Naive thymus-derived CD8-positive, alpha-beta T cell (primary cell): ENCODE measurements at regions not wholly inside any gene's neighbourhood (a gene's known extent, or its start where the extent isn't known, plus 50 kb on each side); places are given as distances from the start of the nearest gene placed in this dataset.

Experiments
- ATAC-seq, 2 donors: fragments of 150-1000 bp; cut with Tn5 transposase in 1 of 2; sonication (Bioruptor Pico), chemical (Tn5 transposase) in 1 of 2; 1 replicate in 1 of 2; 2 replicates in 1 of 2; pipeline ENCODE4 v1.10.0; 2021; ENCODE audit warnings: mild to moderate bottlenecking in 2 of 2, moderate library complexity in 2 of 2
- POLR2A ChIA-PET: fragments of 350-600 bp; sonication (Branson Sonifier 250); formaldehyde crosslinking; loops from one replicate; lab custom pipeline; 2021; ENCODE audit warnings: antibody characterized with exemption; lab: Charles Lee
- DNase-seq, 10 donors: peaks; one replicate each; pipeline versions ENCODE4 v3.0.0 to v3.0.0-alpha.2; 2020 to 2022
- H3K27ac Mint-ChIP-seq, 10 donors: one replicate each; pipeline ENCODE4 v1.8.0; 2020 to 2022; ENCODE audit warnings: mild to moderate bottlenecking in 10 of 10, mixed read lengths in 10 of 10, moderate library complexity in 4 of 10, inconsistent platforms in 1 of 10
- H3K27me3 Mint-ChIP-seq, 5 donors: one replicate each; pipeline ENCODE4 v1.8.0; 2021 to 2022; ENCODE audit warnings: mixed read lengths in 5 of 5
- H3K36me3 Mint-ChIP-seq, 3 donors: one replicate each; pipeline ENCODE4 v1.8.0; 2020 to 2022; ENCODE audit warnings: mixed read lengths in 3 of 3, mild to moderate bottlenecking in 2 of 3, inconsistent platforms in 1 of 3
- H3K4me1 Mint-ChIP-seq, 4 donors: one replicate each; pipeline ENCODE4 v1.8.0; 2021 to 2022; ENCODE audit warnings: mixed read lengths in 4 of 4
- H3K4me3 Mint-ChIP-seq, 10 donors: one replicate each; pipeline ENCODE4 v1.8.0; 2020 to 2022; ENCODE audit warnings: mild to moderate bottlenecking in 10 of 10, mixed read lengths in 10 of 10, moderate library complexity in 6 of 10, inconsistent platforms in 1 of 10
- H3K9me3 Mint-ChIP-seq, 9 donors: one replicate each; pipeline ENCODE4 v1.8.0; 2020 to 2022; ENCODE audit warnings: mixed read lengths in 9 of 9, mild to moderate bottlenecking in 3 of 9, inconsistent platforms in 1 of 9, moderate library complexity in 1 of 9

DNA sequence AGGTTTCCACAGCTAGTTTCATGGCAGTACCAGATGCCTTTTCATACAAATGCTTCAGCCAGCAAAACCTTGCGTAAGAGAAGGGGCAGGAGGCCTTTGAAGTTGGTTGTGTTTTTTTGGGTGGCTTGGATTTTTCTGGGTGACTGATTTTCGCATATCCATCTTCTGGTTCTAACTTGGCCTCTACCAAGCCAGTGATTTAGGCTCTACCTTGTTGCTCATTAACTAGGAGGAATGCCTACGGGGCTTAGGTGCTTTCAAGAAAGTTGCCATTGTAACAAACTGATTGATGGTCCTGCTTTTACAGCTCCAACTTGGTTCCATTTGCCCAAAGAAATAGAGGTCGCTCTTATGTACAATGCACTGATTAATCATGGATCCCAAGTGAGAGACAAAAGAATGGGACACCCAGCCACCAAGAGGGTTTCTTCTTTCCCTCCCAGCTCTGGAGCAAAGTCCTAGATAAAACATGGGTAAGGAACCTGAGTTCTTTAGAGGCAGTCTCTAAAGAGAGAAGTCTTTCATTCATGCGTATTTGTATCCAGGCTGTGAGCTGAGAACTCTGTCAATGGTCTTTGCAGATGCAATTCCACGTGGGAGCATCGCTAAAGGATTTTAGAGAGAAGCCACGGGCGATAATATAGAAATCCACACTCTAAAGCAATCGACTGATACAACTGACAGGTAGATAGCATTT, 92.1 kb upstream of the FGFR2 start:
- H3K4me1 Mint-ChIP-seq, result no peaks in the 10 kb centered on the region
- no peak for DNase-seq
- POLR2A ChIA-PET, result no interaction called here
- H3K27ac Mint-ChIP-seq, result no peak overlapping the region
- peaks cover 5 to 13% (median 10%) of the 10 kb centered on the region in 5 donors for H3K27me3 Mint-ChIP-seq
- H3K36me3 Mint-ChIP-seq, result no peaks in the 10 kb centered on the region
- ATAC-seq, result no peak
- no peak overlapping the region for H3K4me3 Mint-ChIP-seq
- H3K9me3 Mint-ChIP-seq, result no peaks in the 10 kb centered on the region

DNA sequence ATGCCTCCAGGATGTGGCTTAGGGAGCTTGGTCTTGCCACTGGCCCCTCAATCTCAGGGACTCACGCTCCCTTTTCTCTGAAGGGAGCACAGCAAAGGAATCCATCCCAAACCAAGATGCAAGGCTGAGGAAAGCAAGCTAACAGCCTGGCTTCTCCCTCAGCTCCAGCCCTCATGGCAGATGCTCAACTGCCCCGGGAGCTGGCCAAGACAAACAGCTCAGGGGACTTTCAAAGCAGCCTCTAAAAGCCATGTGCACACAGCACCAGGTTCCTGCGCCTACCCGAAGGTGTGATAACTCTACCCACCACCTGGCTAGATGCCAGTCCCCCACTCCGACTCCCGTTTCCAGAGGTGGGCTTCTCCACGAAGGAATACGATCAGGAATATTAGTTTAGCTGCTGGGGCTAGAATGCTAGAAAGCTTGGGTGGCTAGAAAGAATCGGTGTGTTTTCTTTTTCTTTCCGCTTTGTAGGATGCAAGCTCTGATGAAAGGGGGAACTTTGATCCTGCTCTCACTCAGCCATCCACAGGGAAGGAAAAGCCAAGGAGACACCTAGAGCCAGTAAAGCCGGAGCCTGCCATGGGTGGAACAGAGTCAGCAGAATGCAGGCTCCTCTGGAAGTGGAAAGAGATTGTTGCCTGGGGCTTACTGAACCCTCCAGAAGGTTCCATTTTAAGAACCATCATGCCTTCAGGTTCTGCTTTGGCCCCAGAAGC, 89.0 kb upstream of the FGFR2 start:
- Mint-ChIP-seq H3K4me3 (no peak overlapping the region), H3K9me3 (no peaks in the 10 kb centered on the region), H3K27me3 (peaks cover 5 to 15% (median 10%) of the 10 kb centered on the region in 5 donors), H3K36me3 (no peaks in the 10 kb centered on the region), H3K27ac (no peak overlapping the region), H3K4me1 (no peaks in the 10 kb centered on the region)
- POLR2A ChIA-PET, result no interaction called here
- ATAC-seq, result no peak
- DNase-seq, result no peak

DNA sequence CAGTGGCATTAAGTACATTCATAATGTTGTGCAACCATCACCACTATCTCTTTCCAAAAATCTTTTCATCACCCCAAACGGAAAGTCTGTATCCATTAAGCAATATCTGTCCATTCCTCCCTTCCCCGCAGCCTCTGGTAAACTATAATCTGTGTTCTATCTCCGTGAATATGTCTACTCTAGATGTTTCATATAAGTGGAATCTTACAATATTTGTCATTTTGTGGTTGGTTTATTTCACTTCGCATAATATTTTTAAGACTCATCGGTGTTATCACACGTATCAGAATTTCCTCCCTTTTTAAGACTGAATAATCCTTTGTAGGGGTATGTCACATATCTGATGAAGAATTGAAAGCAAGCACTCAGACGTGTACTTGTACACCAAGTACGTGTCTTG, 86.0 kb upstream of the FGFR2 start:
- DNase-seq (no peak), ATAC-seq (no peak)
- Mint-ChIP-seq H3K27ac (no peak overlapping the region), H3K36me3 (no peaks in the 10 kb centered on the region), H3K4me1 (no peaks in the 10 kb centered on the region), H3K4me3 (no peak overlapping the region), H3K9me3 (no peaks in the 10 kb centered on the region), H3K27me3 (peaks cover 8 to 27% (median 14%) of the 10 kb centered on the region in 5 donors)
- POLR2A ChIA-PET, result no interaction called here

DNA sequence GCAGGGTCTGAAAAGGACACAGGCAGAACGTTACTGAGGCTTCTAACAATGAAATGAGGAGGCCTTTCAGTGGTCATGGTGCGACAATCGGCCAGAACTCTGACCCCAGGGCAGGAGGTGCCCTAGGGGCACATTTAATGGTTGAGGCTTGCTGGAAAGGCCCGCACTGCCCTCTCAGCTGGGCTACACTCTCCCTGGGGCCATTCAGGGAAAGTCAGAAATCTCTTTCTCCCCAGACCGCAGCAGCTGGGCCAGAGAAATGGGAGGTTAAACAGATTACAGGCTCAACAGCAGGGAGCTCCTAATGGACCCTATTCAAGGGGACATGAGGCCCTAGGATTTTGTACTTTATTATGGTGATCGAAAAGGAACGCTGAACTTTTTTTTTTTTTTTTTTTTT, 85.6 kb upstream of the FGFR2 start:
- Mint-ChIP-seq H3K36me3 (no peaks in the 10 kb centered on the region), H3K4me1 (no peaks in the 10 kb centered on the region), H3K4me3 (no peak overlapping the region), H3K27ac (no peak overlapping the region), H3K27me3 (peaks cover 8 to 27% (median 16%) of the 10 kb centered on the region in 5 donors), H3K9me3 (peaks cover 0 to 4% (median 0%) of the 10 kb centered on the region in 9 donors)
- ATAC-seq (no peak), DNase-seq (no peak)
- POLR2A ChIA-PET, result no interaction called here

DNA sequence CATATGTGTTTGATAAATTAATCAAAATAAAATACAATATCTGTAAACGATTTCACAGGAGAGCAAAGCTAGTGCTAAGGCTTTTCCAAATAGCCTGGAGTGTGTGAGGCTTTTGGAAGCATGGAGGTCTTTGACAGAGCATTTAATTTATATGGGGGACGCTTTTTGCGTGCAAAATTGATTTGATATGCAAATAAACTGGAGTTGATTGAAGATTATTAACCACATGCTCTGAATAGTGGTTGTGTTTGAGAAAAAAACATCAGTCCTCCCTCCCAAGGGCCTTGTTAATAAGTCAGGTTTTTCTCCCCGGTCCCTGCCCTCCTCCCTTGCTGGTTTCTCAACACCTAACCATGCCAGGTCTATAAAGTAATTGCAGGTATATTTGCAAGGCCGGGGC, 85.1 kb upstream of the FGFR2 start:
- Mint-ChIP-seq H3K4me3 (no peak overlapping the region), H3K9me3 (peaks cover 0 to 9% (median 0%) of the 10 kb centered on the region in 9 donors), H3K36me3 (no peaks in the 10 kb centered on the region), H3K27ac (no peak overlapping the region), H3K27me3 (peaks cover 7 to 27% (median 16%) of the 10 kb centered on the region in 5 donors), H3K4me1 (no peaks in the 10 kb centered on the region)
- ATAC-seq, result no peak
- DNase-seq, result no peak
- POLR2A ChIA-PET, result no interaction called here

DNA sequence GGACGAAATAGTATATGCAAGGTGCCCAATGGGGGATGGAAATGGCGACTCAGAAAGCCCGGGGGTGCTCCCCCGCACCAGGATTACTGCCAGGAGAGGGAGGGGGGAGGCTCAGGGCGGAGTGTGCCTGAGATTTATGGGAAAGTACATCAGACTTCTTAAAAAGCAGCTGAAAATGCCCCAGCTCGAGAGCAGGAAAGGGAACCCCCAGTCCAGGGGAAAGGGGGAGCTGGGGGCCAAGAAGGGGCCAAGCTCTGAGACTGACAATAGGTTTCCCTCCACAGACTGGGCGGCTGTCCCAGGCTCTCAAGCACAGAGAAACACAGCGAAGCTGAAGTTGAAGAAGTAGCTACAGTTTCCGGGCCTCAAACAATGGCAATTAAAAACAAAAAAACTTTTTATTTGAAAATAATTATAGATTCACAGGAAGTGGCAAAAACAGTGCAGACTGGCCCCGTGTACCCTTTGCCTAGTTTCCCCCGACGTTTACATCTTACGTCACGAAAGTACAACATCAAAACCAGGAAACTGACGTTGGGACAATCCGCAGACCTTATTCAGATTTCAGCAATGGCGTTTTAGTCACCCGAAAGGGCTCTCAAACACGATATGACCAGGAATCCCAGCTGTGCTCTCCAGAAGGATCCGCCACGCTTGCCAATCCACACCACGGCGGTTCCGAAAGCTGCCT, 83.9 kb upstream of the FGFR2 start:
- Mint-ChIP-seq H3K4me3 (no peak overlapping the region), H3K27ac (no peak overlapping the region), H3K36me3 (no peaks in the 10 kb centered on the region), H3K9me3 (peaks cover 0 to 20% (median 2%) of the 10 kb centered on the region in 9 donors), H3K27me3 (peaks cover 7 to 23% (median 14%) of the 10 kb centered on the region in 5 donors), H3K4me1 (no peaks in the 10 kb centered on the region)
- no peak for DNase-seq
- ATAC-seq, result no peak
- POLR2A ChIA-PET, result no interaction called here

DNA sequence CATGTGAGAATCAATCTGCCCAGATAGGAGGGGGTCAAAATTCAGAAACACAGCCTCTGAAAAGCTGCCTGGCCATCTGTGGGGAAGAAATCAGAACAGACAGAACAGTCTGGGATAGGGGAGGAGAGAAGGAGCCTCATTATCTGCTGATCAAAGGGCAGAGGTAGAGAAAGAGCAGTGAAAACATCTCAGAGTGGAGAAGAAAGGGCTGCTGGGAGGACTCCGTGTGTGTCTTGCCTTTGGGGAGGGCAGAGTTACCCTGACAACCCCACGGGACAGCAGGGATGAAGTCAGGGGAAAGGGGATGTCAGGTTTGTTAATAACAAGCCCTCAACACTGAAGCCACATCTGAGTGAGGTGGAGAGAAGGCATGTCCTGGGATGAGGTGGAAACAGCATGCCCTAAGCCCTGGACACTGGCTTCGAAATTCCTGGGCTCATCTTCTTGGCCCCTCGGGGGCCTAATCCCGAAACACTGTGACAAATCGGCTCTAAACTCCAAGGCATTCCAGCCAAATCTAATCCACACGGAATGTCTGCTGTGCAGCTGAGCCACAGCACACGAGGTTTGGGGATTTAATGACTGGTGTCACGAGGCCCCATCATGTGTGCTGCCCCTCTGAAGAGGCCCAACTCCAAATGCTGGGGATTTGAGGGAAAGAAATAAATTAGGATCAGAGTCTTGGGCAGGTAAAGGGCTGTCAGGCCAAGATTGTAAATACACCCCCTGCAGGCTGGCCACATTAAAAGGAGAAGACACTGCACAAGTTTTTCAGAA, 82.8 kb upstream of the FGFR2 start:
- POLR2A ChIA-PET, result no interaction called here
- ATAC-seq (no peak), DNase-seq (no peak)
- Mint-ChIP-seq H3K4me3 (no peak overlapping the region), H3K9me3 (peaks cover 0 to 20% (median 2%) of the 10 kb centered on the region in 9 donors), H3K27ac (no peak overlapping the region), H3K4me1 (no peaks in the 10 kb centered on the region), H3K36me3 (no peaks in the 10 kb centered on the region), H3K27me3 (peaks cover 7 to 21% (median 14%) of the 10 kb centered on the region in 5 donors)

DNA sequence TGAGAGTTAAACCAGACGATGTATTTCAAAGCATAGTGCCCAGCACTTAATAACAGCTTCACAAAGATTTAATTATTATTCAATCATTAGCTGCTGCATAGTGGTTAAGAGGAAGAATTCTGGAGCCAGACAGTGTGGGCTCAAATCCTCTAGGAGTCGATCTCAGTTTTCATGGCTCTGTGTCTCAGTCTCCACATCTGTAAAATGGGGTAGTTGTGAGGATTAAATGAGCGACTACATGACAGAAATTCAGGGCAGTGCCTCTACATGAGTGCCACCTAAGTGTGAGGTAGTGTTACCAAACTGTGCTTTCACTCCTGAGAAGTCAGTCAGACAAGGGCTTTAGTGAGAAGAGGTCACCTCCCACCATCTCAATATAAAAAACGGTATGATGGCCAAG, 81.7 kb upstream of the FGFR2 start:
- H3K27me3 Mint-ChIP-seq, result peaks cover 3 to 15% (median 9%) of the 10 kb centered on the region in 5 donors

DNA sequence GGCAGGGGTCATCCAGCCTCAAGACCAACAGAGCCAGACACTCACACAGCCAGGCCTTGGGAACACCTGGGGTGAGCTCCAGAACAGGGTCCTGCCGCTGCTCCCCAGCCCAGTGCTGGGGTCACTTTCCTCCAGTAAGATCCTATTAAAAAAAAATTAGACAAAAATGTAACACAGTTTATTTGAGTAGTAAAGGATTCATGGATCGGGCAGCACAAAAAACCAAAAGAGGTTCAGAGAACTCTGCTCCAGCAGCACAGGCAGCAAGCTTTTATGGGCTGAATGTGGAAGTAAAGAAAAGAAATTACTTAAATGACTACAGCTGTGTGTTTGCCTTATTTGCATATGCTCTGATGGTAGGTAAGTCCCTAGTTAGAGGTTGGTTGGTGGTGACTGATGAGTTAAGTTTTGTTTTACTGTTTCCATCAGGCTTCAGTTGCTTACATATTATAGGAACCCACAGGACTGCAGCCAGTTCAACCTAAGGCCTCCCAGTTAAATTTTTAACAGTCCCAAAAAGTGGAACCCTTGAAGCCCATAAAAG, 80.5 kb upstream of the FGFR2 start:
- H3K4me3 Mint-ChIP-seq, result no peak overlapping the region
- no peaks in the 10 kb centered on the region for H3K36me3 Mint-ChIP-seq
- DNase-seq (no peak), ATAC-seq (no peak)
- peaks cover 5 to 20% (median 9%) of the 10 kb centered on the region in 5 donors for H3K27me3 Mint-ChIP-seq
- H3K9me3 Mint-ChIP-seq, result peaks cover 0 to 20% (median 2%) of the 10 kb centered on the region in 9 donors
- no peaks in the 10 kb centered on the region for H3K4me1 Mint-ChIP-seq
- POLR2A ChIA-PET, result no interaction called here
- no peak overlapping the region for H3K27ac Mint-ChIP-seq

More for the DNA sequence above, 81.7 kb upstream of the FGFR2 start:
- Mint-ChIP-seq H3K27ac (no peak overlapping the region), H3K9me3 (peaks cover 0 to 20% (median 2%) of the 10 kb centered on the region in 9 donors), H3K4me1 (no peaks in the 10 kb centered on the region), H3K4me3 (no peak overlapping the region), H3K36me3 (no peaks in the 10 kb centered on the region)
- POLR2A ChIA-PET, result no interaction called here
- DNase-seq, result no peak
- no peak for ATAC-seq

DNA sequence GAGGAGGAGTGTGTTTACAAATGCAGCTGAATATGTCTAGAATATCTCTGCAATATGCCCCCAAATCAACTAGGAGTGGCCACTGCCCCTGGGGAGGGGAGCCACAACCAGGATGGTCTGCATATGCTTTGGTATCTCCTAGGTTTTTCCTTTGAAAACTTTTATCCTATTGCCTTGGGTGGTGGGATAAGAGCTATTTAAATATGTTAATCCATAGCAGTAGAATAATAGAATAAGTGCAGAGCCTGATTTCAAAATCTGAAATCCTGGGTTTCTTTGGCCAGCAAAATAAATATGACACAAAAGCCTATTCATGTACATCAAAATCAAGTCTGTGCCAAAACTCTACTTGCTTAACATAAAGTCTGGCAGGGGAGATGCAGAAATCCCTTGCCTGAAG, 79.6 kb upstream of the FGFR2 start:
- H3K4me3 Mint-ChIP-seq, result no peak overlapping the region
- H3K27me3 Mint-ChIP-seq, result peaks cover 5 to 20% (median 9%) of the 10 kb centered on the region in 5 donors
- POLR2A ChIA-PET, result no interaction called here
- H3K27ac Mint-ChIP-seq, result no peak overlapping the region
- H3K4me1 Mint-ChIP-seq, result no peaks in the 10 kb centered on the region
- DNase-seq (no peak), ATAC-seq (no peak)
- peaks cover 0 to 20% (median 2%) of the 10 kb centered on the region in 9 donors for H3K9me3 Mint-ChIP-seq
- no peaks in the 10 kb centered on the region for H3K36me3 Mint-ChIP-seq

DNA sequence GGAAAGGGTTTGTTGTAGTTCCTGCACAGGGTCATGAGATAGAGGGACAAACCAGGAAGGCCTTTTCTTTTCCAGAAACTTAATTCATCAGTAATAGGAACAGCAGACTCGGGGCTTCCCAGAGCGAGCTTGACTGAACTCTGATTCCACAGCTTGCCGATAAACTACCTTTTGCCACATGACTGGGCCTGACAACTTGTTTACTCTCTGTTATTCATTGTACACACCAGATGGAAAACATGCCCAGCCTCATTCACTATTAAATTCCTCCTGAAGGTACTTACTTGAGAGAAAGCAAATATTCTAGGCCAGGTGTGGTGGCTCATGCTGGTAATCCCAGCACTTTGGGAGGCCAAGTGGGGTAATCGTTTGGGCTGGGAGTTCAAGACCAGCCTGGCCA, 77.1 kb upstream of the FGFR2 start:
- peaks cover 2 to 23% (median 6%) of the 10 kb centered on the region in 5 donors for H3K27me3 Mint-ChIP-seq
- no peak overlapping the region for H3K4me3 Mint-ChIP-seq
- DNase-seq (no peak), ATAC-seq (no peak)
- no peaks in the 10 kb centered on the region for H3K4me1 Mint-ChIP-seq
- H3K9me3 Mint-ChIP-seq, result peaks cover 0 to 20% (median 2%) of the 10 kb centered on the region in 9 donors
- H3K27ac Mint-ChIP-seq, result no peak overlapping the region
- POLR2A ChIA-PET, result no interaction called here
- H3K36me3 Mint-ChIP-seq, result no peaks in the 10 kb centered on the region

DNA sequence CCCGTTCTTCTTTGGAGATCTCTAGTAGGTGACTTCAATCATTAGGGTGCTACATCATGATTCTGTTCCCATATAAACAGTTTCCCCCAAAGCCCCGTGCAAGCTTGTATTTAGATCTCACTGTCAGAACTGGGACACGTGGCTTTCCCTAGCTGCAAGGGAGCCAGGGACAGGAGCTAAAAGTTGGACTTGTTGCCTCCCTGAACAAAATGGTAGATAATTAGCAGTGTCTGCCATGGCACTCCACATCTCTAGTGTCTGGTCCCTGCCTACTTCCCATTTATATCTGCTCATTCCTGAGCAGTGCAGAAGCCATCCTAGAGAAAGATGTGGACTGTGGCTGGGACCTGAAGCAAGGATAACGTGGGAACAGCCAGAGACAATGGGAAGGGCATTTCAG, 76.6 kb upstream of the FGFR2 start:
- no peak overlapping the region for H3K4me3 Mint-ChIP-seq
- H3K4me1 Mint-ChIP-seq, result no peaks in the 10 kb centered on the region
- no peak overlapping the region for H3K27ac Mint-ChIP-seq
- H3K36me3 Mint-ChIP-seq, result no peaks in the 10 kb centered on the region
- ATAC-seq (no peak), DNase-seq (no peak)
- POLR2A ChIA-PET, result no interaction called here
- H3K9me3 Mint-ChIP-seq, result peaks cover 0 to 20% (median 2%) of the 10 kb centered on the region in 9 donors
- H3K27me3 Mint-ChIP-seq, result peaks cover 2 to 28% (median 6%) of the 10 kb centered on the region in 5 donors
